SKM-1 treated with dmso at 0.1 percent for 144 hours (cell line): ENCODE measurements at regions not wholly inside any gene's neighbourhood (a gene's known extent, or its start where the extent isn't known, plus 50 kb on each side); places are given as distances from the start of the nearest gene placed in this dataset.

Source experiments
- DNase-seq: peaks from one replicate; lab custom pipeline; 2025; ENCODE audit not compliant: unreplicated experiment; lab: John Stamatoyannopoulos, UW

- no peak for DNase-seq
These were observed 210.4 kb upstream of the ARX start for GRCh38 chrX:25226151-25226550.

GRCh38 chrX:25219480-25219879, 203.7 kb upstream of the ARX start:
- no peak for DNase-seq

GRCh38 chrX:25213611-25214010, 197.8 kb upstream of the ARX start:
- no peak for DNase-seq

DNA sequence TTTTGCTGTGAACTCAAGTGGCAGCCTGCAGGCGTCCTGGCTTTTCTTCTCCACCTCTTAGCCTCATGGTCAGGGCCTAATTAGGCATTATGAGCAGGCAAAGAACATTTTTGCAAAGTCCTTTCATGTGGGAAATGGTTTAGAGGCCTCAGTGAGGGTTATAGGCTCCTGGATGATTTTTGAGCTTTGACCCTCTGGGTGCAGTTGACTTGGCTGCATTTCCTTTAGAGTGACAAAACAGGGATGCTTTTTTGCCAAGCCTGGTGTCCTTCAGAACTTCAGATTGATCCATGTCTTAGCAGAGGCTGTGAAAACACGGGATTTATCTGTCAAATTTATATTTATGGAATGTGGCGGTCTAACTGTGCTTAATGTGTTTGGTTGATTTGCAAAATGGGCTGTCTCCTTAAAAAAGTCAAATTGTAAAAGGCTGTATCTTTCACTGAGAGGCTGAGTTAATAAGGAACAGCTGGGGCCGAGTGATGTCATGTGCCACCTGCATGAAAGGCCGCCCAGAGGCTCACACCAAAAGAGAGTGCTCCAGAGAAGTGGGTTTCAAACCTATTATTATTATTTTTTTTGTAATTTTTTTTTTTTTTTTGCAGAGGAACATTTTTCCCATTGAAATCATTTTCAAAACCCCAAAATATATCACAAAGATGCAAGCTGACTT, 192.2 kb upstream of the ARX start:
- DNase-seq = no peak

- no peak for DNase-seq
These were observed 191.0 kb upstream of the ARX start for GRCh38 chrX:25206778-25207177.

- no peak for DNase-seq
These were observed 188.4 kb upstream of the ARX start for GRCh38 chrX:25204182-25204581.

GRCh38 chrX:25202827-25203226, 187.1 kb upstream of the ARX start:
- no peak for DNase-seq

- DNase-seq = no peak
These were observed 183.1 kb upstream of the ARX start for GRCh38 chrX:25198891-25199290.

- DNase-seq = no peak
These were observed 182.5 kb upstream of the ARX start for GRCh38 chrX:25198253-25198652.

DNA sequence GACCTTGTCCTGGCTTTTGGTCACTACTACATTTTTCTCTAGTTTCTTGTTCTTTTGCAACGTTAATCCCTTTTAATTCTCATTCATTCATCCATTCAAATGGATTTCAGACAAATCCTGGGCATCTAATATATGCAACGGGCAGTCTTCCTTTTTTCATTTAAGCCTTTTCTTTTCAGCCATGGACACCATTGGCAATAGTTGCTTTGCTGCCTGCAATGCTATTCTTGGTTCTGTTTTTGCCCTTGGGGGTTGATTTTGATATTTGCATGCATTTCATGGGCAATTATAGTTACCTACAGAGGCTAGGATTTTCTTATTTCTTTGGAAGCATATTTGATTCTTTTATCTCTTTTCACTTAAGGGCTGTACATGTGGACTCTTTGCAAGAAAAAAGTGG, 180.5 kb upstream of the ARX start:
- no peak for DNase-seq

GRCh38 chrX:25191403-25191802, 175.6 kb upstream of the ARX start:
- DNase-seq = no peak

DNA sequence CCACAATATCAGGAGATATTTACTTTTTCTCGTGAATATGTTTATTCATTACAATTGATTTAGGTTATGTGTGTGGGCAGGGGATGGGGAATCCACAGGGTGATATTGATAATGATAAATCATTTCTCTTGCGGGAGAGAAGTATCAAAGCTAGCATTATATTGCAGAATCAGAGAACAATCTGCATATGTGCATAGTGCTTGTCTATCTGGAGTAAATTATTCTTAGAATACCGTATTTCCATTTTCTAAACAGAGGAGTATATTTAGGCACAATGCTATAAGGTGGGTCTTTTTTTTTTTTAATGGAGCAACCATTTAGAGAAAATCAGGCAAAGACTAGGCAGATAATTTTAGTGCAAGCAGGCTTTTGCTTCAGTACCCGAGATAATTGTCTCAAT, 166.0 kb upstream of the ARX start:
- DNase-seq = no peak

DNA sequence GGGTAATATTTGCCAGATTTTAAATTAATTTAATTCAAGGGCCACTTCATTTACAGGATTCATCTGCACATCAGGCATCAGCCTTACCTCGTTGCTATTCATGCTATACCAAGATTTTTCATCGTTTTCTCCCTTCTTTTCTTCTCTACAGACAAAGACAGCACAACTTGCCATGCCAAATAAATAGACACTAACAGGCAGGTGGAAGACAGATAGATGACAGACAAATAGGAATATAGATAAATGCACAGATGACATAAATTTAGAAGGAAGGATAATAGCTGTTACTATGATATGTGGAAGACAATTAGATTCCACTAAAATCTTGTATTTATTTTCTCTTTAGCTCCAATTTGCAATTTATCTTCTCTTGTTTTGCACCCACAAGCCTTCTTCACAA, 164.5 kb upstream of the ARX start:
- DNase-seq = no peak

DNA sequence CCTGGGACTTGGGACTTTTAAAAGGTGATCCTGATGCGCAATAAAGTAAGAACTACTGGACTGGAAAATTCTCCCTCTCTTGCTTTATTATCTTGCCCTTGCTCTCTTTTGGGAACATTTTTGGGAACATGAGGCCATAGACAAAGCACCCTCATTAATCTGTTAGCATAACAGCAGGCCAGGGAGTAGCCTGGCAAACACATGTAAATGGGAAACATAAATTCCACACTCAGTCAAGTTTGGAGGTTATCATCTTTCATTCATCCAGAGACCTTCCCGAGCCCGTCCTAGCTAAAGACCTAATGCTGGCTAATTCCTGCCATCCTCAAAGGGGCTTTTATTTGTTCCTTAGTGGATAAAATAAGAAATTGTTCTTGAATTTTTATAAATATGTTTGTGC, 162.8 kb upstream of the ARX start:
- no peak for DNase-seq

GRCh38 chrX:25175743-25176142, 160.0 kb upstream of the ARX start:
- DNase-seq = no peak

DNA sequence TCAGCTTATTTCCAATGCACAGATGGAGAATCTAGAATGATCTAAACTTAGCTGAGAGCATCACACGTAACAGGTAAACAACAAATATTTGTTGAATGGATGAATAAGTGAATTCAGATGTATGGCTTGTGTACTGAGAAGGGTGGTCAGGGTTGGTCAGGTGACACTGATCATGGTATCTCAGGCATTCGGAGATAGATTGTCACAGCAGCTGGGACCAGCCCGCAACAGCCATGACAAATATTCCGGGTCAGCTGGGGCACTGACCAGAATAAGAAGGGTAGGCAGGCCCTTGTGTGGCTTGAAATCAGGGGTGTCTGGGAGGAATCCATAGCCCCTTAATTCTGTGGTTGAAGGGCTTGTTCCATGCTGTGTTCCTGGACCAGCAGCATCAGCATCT, 159.4 kb upstream of the ARX start:
- no peak for DNase-seq

- DNase-seq = no peak
These were observed 150.8 kb upstream of the ARX start for GRCh38 chrX:25166546-25166945.

- no peak for DNase-seq
These were observed 150.4 kb upstream of the ARX start for GRCh38 chrX:25166145-25166544.

GRCh38 chrX:25158635-25159034, 142.9 kb upstream of the ARX start:
- DNase-seq = no peak

- no peak for DNase-seq
These were observed 141.1 kb upstream of the ARX start for GRCh38 chrX:25156832-25157231.

- DNase-seq = no peak
These were observed 140.6 kb upstream of the ARX start for GRCh38 chrX:25156323-25156722.

DNA sequence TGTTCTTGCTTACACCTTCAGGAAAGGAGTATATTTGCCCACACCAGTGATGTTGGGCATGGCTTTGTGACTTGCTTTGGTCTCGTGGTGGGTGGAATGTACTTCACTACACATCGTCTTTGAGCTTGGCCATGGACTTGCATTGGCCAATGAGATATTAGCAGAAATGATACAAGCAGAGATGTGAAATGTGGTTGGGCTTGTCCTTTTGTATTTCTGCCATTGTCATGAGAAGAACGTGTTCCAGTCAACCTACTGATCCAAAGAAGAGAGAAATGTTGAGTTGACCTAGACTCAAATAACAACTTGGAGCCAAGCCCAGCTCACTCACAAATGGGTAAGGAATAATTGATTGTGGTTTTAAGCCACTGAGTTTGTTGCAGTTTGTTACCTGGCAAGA, 138.4 kb upstream of the ARX start:
- DNase-seq = no peak

- no peak for DNase-seq
These were observed 136.0 kb upstream of the ARX start for GRCh38 chrX:25151749-25152148.
